ENCODE measurements at regions not wholly inside any gene's neighbourhood (a gene's known extent, or its start where the extent isn't known, plus 50 kb on each side); places are given as distances from the start of the nearest gene placed in this dataset.

GRCh38 chr4:111359602-111360001, 736.7 kb upstream of the PITX2 start:
- H4K5ac ChIP-seq (ENCODE audit: low read depth, low read length), result no peak overlapping the region
- H3K27ac ChIP-seq (ENCODE audit: insufficient read depth, low read length), result no peak overlapping the region
- no TSS peak for BruUV-seq (replicated peaks)
- no peak overlapping the region for H3K4me3 ChIP-seq (ENCODE audit: insufficient read depth, low read depth, low read length)
- no peak overlapping the region for H2AK5ac ChIP-seq (ENCODE audit: low read depth, low read length)
- dilution Hi-C loops (cut with HindIII; ENCODE audit: low sequenced_read_pairs, unreplicated experiment) (no loop called here), in situ Hi-C loops (cut with MboI; ENCODE audit: low sequenced_read_pairs) (no loop called here), intact Hi-C loops (cut with micrococcal nuclease) (loop anchor here (10.0 kb wide), 1 partner anchor 725 kb away; no protein-coding TSS in a partner anchor)
- H4K8ac ChIP-seq (ENCODE audit: low read depth in 2 of 2, low read length in 2 of 2), result no peak overlapping the region
- TF ChIP-seq RCOR1 (IDR thresholded peaks at IDR 0.05; ENCODE audit: insufficient replicate concordance, low read length) (no peak), MAFK (IDR thresholded peaks at IDR 0.05; ENCODE audit: low read depth, low read length) (no peak), FOS (IDR thresholded peaks at IDR 0.05; ENCODE audit: low read depth, low read length) (no peak), BHLHE40 (IDR thresholded peaks at IDR 0.05; ENCODE audit: low read depth, low read length) (no peak), RFX5 (IDR thresholded peaks at IDR 0.05; ENCODE audit: low read depth, low read length) (no peak), RAD21 (IDR thresholded peaks at IDR 0.05; ENCODE audit: low read length) (no peak), POLR2A (IDR thresholded peaks at IDR 0.05; ENCODE audit: low read depth, low read length) (no peak), ELK1 (IDR thresholded peaks at IDR 0.05; ENCODE audit: borderline replicate concordance, low read depth, low read length) (no peak), MAZ (IDR thresholded peaks at IDR 0.05; ENCODE audit: borderline replicate concordance, low read depth, low read length) (no peak), CHD1 (IDR thresholded peaks at IDR 0.05; ENCODE audit: low read depth, low read length) (no peak), NFE2L2 (IDR thresholded peaks at IDR 0.05; ENCODE audit: low read depth, low read length) (no peak), USF2 (IDR thresholded peaks at IDR 0.05; ENCODE audit: low read depth, low read length) (no peak), CTCF (conservative IDR thresholded peaks at IDR 0.05; ENCODE audit: low read depth, low read length) (no peak), CEBPB (IDR thresholded peaks at IDR 0.05; ENCODE audit: low read depth, low read length) (no peak), MXI1 (IDR thresholded peaks at IDR 0.05; ENCODE audit: borderline replicate concordance, low read depth, low read length) (no peak), SMC3 (IDR thresholded peaks at IDR 0.05; ENCODE audit: low read depth, low read length) (no peak)
- no peak overlapping the region for H4K91ac ChIP-seq (ENCODE audit: insufficient read depth, low read depth, low read length)
- no peaks in the 10 kb centered on the region for H3K9me3 ChIP-seq (ENCODE audit: control insufficient read depth, insufficient read depth, low read length)
- 0 out of 2 replicates have a peak, but pooled peaks cover 3% of the 10 kb centered on the region for H3K9me1 ChIP-seq (ENCODE audit: insufficient read depth, low read length)
- no peak overlapping the region for H2AK9ac ChIP-seq (replicated peaks; ENCODE audit: low read depth, low read length, poor library complexity)
- no CpG with 5 or more reads among the region's 2 CpGs for WGBS, 2 experiments (ENCODE audit: extremely low coverage in 2 of 2, insufficient read length in 1 of 2)
- no peaks in the 10 kb centered on the region for H3K36me3 ChIP-seq (ENCODE audit: control insufficient read depth, insufficient read depth, low read length)
- H3K14ac ChIP-seq (replicated peaks; ENCODE audit: low read depth, low read length), result no peak overlapping the region
- POLR2A ChIA-PET (ENCODE audit: unreplicated experiment), result no interaction called here
- no peak overlapping the region for H3K56ac ChIP-seq (ENCODE audit: extremely low read depth, insufficient read depth, low read length)
- H3K23ac ChIP-seq (ENCODE audit: low read depth, low read length), result no peak overlapping the region
- no peak overlapping the region for H3K4me2 ChIP-seq (ENCODE audit: low read depth, low read length)
- no peaks in the 10 kb centered on the region for H4K20me1 ChIP-seq (ENCODE audit: insufficient read depth, low read length)
- H3K79me1 ChIP-seq (ENCODE audit: low read depth in 1 of 2, low read length in 2 of 2), result no peaks in the 10 kb centered on the region
- ATAC-seq (ENCODE audit: low read depth) (no peak), DNase-seq (no peak)
- no peaks in the 10 kb centered on the region; the same call in 1 of the 2 replicates for H3K4me1 ChIP-seq (ENCODE audit: control insufficient read depth, insufficient read depth, low read length)
- H3K27me3 ChIP-seq (ENCODE audit: control insufficient read depth, insufficient read depth, low read length), result no peaks in the 10 kb centered on the region
- no peak overlapping the region for H3K18ac ChIP-seq (ENCODE audit: low read depth, low read length)
- H2BK120ac ChIP-seq (ENCODE audit: low read depth, low read length), result no peak overlapping the region
- H2BK15ac ChIP-seq (ENCODE audit: low read depth, low read length), result no peak overlapping the region
- CTCF ChIA-PET, result no interaction called here
- H3K9ac ChIP-seq (ENCODE audit: low read depth, low read length), result no peak overlapping the region
- no peak overlapping the region for H2BK5ac ChIP-seq (ENCODE audit: low read depth, low read length, poor library complexity, severe bottlenecking)
- H2AFZ ChIP-seq (replicated peaks; ENCODE audit: low read length, poor library complexity), result no peak overlapping the region
- H2BK20ac ChIP-seq (ENCODE audit: low read depth, low read length), result no peak overlapping the region
- H3K4ac ChIP-seq (ENCODE audit: low read depth, low read length), result no peak overlapping the region

Data from IMR-90 (cell line).